Gastroesophageal sphincter (tissue), 4 donors: ENCODE measurements at regions not wholly inside any gene's neighbourhood (a gene's known extent, or its start where the extent isn't known, plus 50 kb on each side); places are given as distances from the start of the nearest gene placed in this dataset.
"Not testable (repeated sequence)": the region's sequence is repeated elsewhere in the genome, so short reads cannot be mapped to it uniquely, and the experiment has no call there.

Experiments
- ATAC-seq: fragments of 150-250 bp; one replicate; pipeline ENCODE4 v1.9.1; 2016; ENCODE audit warnings: mild to moderate bottlenecking, moderate library complexity
- H3K27ac ChIP-seq, 4 donors: fragments of 200-600 bp; sonication (generic) in 3 of 4; 1 replicate in 3 of 4; 2 replicates in 1 of 4; pipeline ENCODE4 v1.5.1; 2016 to 2019
- H3K27me3 ChIP-seq: fragments of 200-600 bp; sonication (generic); one replicate; pipeline ENCODE4 v1.5.1; 2019
- H3K36me3 ChIP-seq, 2 donors: fragments of 200-600 bp; sonication (generic); one replicate each; pipeline ENCODE4 v1.5.1; 2019; ENCODE audit warnings: control low read depth in 1 of 2
- H3K4me1 ChIP-seq, 3 donors: fragments of 200-600 bp; sonication (generic); 1 replicate in 2 of 3; 2 replicates in 1 of 3; pipeline ENCODE4 v1.5.1; 2016 to 2019; ENCODE audit warnings: control low read depth in 2 of 3
- H3K4me3 ChIP-seq, 2 donors: fragments of 200-600 bp; sonication (generic); one replicate each; pipeline ENCODE4 v1.5.1; 2019; ENCODE audit warnings: mild to moderate bottlenecking in 1 of 2, moderate library complexity in 1 of 2
- H3K9me3 ChIP-seq, 3 donors: fragments of 200-600 bp; sonication (generic); one replicate each; pipeline ENCODE4 v1.5.1; 2017 to 2019; ENCODE audit warnings: control low read depth in 2 of 3
- EP300 ChIP-seq: sonication (generic); formaldehyde crosslinking; IDR thresholded peaks from one replicate; pipeline ENCODE4 v1.6.1; 2017; ENCODE audit warnings: antibody characterized with exemption, mild to moderate bottlenecking
- POLR2A ChIP-seq, 2 donors: fragments of 450-650 bp; IDR thresholded peaks; one replicate each; pipeline ENCODE4 v1.6.1; 2017; ENCODE audit warnings: antibody characterized with exemption in 2 of 2, mild to moderate bottlenecking in 2 of 2, moderate library complexity in 1 of 2
- POLR2AphosphoS5 ChIP-seq: sonication (generic); formaldehyde crosslinking; IDR thresholded peaks from one replicate; pipeline ENCODE4 v1.6.1; 2017; ENCODE audit warnings: antibody characterized with exemption
- WGBS, 2 donors: methylation state at CpG; one replicate each; pipeline ENCODE4 v1.1.5; 2018; ENCODE audit warnings: low coverage in 1 of 2; 5-methylcytosine and 5-hydroxymethylcytosine counted together
- TF ChIP-seq, protein P1 (sequence below), 4 experiments: fragments of 200-600 bp in 2 of 4; fragments of 450-650 bp in 2 of 4; sonication (generic) in 1 of 4; IDR thresholded peaks; one replicate each; pipeline ENCODE4 v1.5.1; 2017 to 2019; ENCODE audit warnings: antibody characterized with exemption in 4 of 4, mild to moderate bottlenecking in 2 of 4, moderate library complexity in 2 of 4

GRCh38 chr3:8166014-8166413, 335.6 kb upstream of the LMCD1 start:
- 80 to 100% methylated on average over 1 to 2 of the region's 2 CpGs for WGBS, 2 donors
- H3K4me1 ChIP-seq = no peaks in the 10 kb centered on the region
- H3K9me3 ChIP-seq = peaks cover 0 to 8% (median 0%) of the 10 kb centered on the region in 3 donors
- no peaks in the 10 kb centered on the region for H3K36me3 ChIP-seq
- H3K27ac ChIP-seq = no peak overlapping the region
- TF ChIP-seq POLR2AphosphoS5 (no peak), EP300 (no peak), POLR2A (IDR thresholded peaks at IDR 0.05) (no peak)
- TF ChIP-seq, protein P1, sequence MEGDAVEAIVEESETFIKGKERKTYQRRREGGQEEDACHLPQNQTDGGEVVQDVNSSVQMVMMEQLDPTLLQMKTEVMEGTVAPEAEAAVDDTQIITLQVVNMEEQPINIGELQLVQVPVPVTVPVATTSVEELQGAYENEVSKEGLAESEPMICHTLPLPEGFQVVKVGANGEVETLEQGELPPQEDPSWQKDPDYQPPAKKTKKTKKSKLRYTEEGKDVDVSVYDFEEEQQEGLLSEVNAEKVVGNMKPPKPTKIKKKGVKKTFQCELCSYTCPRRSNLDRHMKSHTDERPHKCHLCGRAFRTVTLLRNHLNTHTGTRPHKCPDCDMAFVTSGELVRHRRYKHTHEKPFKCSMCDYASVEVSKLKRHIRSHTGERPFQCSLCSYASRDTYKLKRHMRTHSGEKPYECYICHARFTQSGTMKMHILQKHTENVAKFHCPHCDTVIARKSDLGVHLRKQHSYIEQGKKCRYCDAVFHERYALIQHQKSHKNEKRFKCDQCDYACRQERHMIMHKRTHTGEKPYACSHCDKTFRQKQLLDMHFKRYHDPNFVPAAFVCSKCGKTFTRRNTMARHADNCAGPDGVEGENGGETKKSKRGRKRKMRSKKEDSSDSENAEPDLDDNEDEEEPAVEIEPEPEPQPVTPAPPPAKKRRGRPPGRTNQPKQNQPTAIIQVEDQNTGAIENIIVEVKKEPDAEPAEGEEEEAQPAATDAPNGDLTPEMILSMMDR (IDR thresholded peaks at IDR 0.05) = no peak
- H3K27me3 ChIP-seq = no peaks in the 10 kb centered on the region
- ATAC-seq = no peak
- no peak overlapping the region for H3K4me3 ChIP-seq

GRCh38 chr3:8170971-8171508, 330.6 kb upstream of the LMCD1 start:
- TF ChIP-seq EP300 (no peak), POLR2A (IDR thresholded peaks at IDR 0.05) (no peak), POLR2AphosphoS5 (no peak)
- TF ChIP-seq, protein P1 (IDR thresholded peaks at IDR 0.05) = no peak
- 51 to 72% methylated on average over 3 to 5 of the region's 5 CpGs for WGBS, 2 donors
- ATAC-seq = no peak

GRCh38 chr3:8173892-8174291, 327.7 kb upstream of the LMCD1 start:
- Histone ChIP-seq H3K27ac (no peak overlapping the region), H3K4me1 (no peaks in the 10 kb centered on the region), H3K27me3 (no peaks in the 10 kb centered on the region), H3K36me3 (no peaks in the 10 kb centered on the region), H3K4me3 (no peak overlapping the region), H3K9me3 (no peaks in the 10 kb centered on the region)
- 30 to 83% methylated on average over 1 to 2 of the region's 2 CpGs for WGBS, 2 donors
- TF ChIP-seq POLR2A (IDR thresholded peaks at IDR 0.05) (no peak), POLR2AphosphoS5 (no peak), EP300 (no peak)
- TF ChIP-seq, protein P1 (IDR thresholded peaks at IDR 0.05) = no peak
- no peak for ATAC-seq

More at GRCh38 chr3:8170971-8171508, 330.6 kb upstream of the LMCD1 start:
- Histone ChIP-seq H3K4me3 (no peak overlapping the region), H3K9me3 (peaks cover 0 to 8% (median 0%) of the 10 kb centered on the region in 3 donors), H3K4me1 (no peaks in the 10 kb centered on the region), H3K27me3 (no peaks in the 10 kb centered on the region), H3K36me3 (no peaks in the 10 kb centered on the region), H3K27ac (no peak overlapping the region)

DNA sequence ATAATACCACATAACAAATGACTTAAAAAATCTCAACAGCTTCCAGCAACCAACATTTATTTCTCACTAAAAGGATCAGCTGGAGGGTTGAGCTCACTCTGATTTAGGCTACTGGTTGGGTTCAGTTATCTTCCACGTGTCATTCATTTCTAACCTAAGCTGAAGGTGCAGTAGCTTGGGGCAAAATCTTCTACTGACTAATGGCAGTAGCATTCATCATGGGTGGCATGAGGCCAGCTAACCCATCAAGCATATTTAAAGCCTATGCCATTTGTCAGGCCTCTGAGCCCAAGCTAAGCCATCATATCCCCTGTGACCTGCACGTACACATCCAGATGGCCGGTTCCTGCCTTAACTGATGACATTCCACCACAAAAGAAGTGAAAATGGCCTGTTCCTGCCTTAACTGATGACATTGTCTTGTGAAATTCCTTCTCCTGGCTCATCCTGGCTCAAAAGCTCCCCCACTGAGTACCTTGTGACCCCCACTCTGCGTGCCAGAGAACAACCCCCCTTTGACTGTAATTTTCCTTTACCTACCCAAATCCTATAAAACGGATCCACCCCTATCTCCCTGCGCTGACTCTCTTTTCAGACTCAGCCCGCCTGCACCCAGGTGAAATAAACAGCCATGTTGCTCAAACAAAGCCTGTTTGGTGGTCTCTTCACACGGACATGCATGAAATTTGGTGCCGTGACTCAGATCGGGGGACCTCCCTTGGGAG, 324.7 kb upstream of the LMCD1 start:
- not testable (repeated sequence) for H3K9me3 ChIP-seq, H3K4me1 ChIP-seq, ATAC-seq, H3K36me3 ChIP-seq, H3K27ac ChIP-seq, H3K4me3 ChIP-seq, H3K27me3 ChIP-seq
- 74 to 92% methylated on average over 6 to 9 of the region's 10 CpGs for WGBS, 2 donors

GRCh38 chr3:8178516-8178915, 323.1 kb upstream of the LMCD1 start:
- not testable (repeated sequence) for H3K9me3 ChIP-seq, H3K4me3 ChIP-seq, H3K27ac ChIP-seq, H3K4me1 ChIP-seq, H3K36me3 ChIP-seq, H3K27me3 ChIP-seq, ATAC-seq
- 77 to 79% methylated on average over 7 of the region's 7 CpGs for WGBS, 2 donors

DNA sequence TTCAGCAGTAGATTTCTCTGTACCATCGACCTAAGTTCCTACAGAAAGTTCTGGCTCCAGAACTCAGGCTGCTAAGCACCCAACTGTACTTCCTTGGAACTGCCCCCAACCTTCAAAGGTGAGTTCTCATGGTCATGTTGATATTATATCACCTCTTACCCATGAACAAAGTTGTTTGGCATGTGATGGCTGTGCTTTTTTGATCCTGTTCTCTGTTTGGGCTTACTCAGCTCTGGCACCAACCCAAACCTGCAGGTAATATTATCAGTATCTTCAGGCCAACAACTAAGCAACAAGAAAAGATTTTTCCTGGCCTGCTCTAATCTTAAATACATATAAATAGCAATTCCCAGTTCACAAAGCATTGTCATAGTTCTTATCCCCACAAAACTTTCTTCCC, 318.7 kb upstream of the LMCD1 start:
- TF ChIP-seq, protein P1 (IDR thresholded peaks at IDR 0.05) = no peak
- no peak for TF ChIP-seq EP300
- TF ChIP-seq POLR2AphosphoS5 = no peak
- no peak for TF ChIP-seq POLR2A (IDR thresholded peaks at IDR 0.05)
- WGBS, 2 donors = 60 to 80% methylated on average over 1 of the region's 1 CpG
- Histone ChIP-seq H3K27ac (no peak overlapping the region), H3K4me3 (no peak overlapping the region), H3K27me3 (no peaks in the 10 kb centered on the region), H3K9me3 (no peaks in the 10 kb centered on the region), H3K36me3 (no peaks in the 10 kb centered on the region), H3K4me1 (no peaks in the 10 kb centered on the region)
- no peak for ATAC-seq
